GM12864 (cell line): ENCODE measurements at regions not wholly inside any gene's neighbourhood (a gene's known extent, or its start where the extent isn't known, plus 50 kb on each side); places are given as distances from the start of the nearest gene placed in this dataset.

Experiments
- DNase-seq: peaks from one replicate; pipeline ENCODE4 v3.0.0-alpha.2; 2011; ENCODE audit warnings: low read depth
- H3K4me3 ChIP-seq: 2 replicates; pipeline ENCODE4 v1.5.1; 2011; ENCODE audit warnings: mild to moderate bottlenecking, low read depth, low read length, control low read depth
- CTCF ChIP-seq: IDR thresholded peaks from 2 replicates; pipeline ENCODE4 v1.5.1; 2011; ENCODE audit warnings: low read depth, mild to moderate bottlenecking, moderate library complexity, low read length, control low read depth, inconsistent platforms; ENCODE audit errors: missing control alignments

DNA sequence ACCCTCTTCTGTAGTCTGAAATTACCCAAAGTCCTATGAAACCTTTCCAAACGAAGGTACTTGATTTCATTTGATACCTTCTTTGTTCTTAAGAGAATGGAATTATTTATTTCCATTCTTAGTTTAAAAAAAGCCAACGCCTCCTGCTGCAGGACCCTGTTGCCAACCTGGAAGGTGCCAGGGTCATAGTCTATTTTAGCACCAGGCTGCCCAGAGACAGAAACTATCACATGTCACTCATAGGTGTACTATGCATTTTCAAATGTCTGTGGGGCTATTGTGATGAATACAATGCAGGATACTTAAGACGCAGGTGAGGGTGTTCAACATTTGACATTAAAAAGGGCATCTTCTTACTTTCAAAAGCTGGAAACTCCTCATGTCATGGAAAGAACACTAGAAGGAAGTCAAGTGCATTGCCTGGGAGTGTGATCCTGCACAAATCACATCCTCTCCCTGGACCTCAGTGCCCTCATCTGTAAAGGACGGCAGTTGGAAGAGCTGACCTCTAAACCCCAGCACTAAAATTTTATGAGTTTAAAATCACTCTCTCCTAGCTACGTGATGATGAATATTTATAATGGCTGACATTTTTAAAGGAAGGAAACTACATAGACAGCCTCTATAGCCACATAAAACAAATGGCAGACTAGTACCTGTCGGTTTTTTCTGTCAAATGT lies 107.3 kb upstream of the SYT6 start:
- TF ChIP-seq CTCF: no peak
- H3K4me3 ChIP-seq: no peak overlapping the region
- no peak for DNase-seq

DNA sequence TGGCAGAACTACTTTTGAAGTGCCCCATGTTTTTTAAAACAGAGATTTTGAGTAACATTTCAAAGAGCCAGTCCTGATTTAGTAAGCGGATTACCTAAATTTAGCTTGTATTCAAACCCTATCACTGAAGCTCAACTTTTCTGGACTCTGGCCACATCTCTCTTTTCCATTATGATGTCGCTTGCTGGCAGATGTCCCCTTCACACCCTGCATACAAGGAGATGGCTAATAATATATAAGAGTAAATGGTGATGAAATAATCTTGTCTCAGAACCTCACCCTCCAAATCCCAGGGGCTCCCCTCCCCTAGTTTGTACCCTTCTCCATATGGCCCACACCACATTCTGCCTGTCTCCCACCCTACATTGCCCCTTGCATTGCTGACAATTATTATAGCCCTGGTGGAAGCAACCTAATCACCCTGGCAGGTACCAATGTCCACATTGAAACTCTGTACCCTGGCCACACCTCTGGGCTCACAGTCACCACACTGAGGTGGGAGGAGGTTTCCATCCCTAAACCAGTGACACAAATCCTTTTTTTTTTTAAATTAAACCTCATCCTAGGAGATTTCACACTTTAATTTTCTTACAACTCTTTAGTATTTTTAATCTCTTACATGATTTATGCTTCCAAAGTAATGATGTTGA lies 106.0 kb upstream of the SYT6 start:
- no peak for DNase-seq
- no peak for TF ChIP-seq CTCF
- no peak overlapping the region for H3K4me3 ChIP-seq

DNA sequence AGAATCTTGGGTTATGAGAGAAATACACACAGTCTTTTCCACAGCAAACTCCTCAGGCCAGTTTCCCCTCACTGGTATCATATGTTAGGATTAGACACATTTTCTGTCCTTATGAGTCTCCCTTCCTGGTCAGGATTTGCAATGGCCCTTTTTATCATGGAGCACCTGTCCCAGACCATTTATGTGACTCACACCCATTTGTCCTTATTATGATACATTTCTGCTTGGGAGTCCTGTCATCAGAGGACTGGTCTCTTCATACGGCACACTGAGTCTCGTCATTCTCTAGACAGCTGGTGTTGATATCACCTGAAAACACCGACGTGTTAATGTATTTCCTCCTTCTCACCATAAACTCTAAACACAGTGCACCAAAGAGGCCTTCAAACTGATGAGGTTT lies 105.0 kb upstream of the SYT6 start:
- no peak for TF ChIP-seq CTCF
- H3K4me3 ChIP-seq: no peak overlapping the region
- DNase-seq: no peak

- H3K4me3 ChIP-seq: no peak overlapping the region
- TF ChIP-seq CTCF: no peak
- DNase-seq: no peak
These were observed 104.4 kb upstream of the SYT6 start for GRCh38 chr1:114258074-114258473.

DNA sequence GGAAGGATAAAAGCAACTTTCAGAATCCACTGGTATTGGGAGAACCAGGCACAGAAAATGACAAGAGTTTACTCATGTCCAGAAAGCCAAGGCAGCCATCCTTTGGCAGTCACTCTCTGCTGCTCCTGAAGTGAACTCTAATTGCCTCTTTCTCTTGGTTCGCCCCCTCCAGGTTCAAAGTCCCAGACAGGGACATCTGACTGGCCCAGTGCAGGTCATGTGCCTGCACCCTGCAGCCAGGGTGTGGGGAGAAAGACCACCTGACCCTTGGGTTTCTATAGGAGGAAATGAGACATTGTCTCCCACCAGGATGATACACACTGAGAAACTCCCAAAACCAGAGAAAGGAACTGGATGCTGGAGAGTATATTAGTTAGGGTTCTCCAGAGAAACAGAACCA lies 103.9 kb upstream of the SYT6 start:
- TF ChIP-seq CTCF: no peak
- H3K4me3 ChIP-seq: no peak overlapping the region
- no peak for DNase-seq

DNA sequence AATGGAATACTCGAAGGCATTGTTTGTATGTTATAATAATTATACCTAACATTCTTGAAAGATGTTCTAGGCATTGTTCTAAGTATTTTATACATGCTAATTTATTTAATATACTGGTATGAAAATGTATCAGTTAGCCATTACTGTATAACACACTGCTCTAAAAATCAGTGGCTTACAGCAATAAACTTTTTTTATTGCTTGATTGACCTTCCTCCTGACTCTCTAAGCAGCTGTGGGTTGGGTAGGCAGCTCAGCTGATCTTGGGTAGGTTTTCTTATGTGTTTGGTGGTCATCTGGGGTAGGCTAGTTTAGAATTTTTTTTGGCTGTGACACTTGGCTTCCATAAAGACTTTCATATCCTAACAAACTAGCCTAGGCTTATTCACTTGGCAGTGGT lies 100.2 kb upstream of the SYT6 start:
- H3K4me3 ChIP-seq: no peak overlapping the region

More for the DNA sequence above, 100.2 kb upstream of the SYT6 start:
- TF ChIP-seq CTCF: no peak
- DNase-seq: no peak
